ENCODE measurements at regions not wholly inside any gene's neighbourhood (a gene's known extent, or its start where the extent isn't known, plus 50 kb on each side); places are given as distances from the start of the nearest gene placed in this dataset.

DNA sequence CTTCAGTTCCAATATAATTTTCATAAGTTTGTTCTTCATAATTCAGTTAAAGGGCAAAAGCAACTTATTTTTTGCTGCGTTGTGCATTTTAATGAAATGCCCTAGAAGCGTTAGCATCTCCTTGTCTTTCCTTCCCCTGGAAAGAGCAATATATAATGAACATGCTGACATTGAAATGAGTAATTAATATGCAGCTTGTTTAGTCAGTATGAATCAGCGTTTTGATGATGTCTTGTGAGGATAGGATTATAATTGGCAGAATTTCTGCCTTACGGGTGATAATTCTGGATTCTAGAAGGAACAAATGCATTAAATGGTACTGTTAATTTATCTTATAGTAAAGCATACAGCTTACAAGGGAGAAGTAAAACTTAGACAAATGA is 152.3 kb upstream of the MMADHC start:
- TF ChIP-seq CTCF (IDR thresholded peaks at IDR 0.05): no peak
- no peak for TF ChIP-seq POLR2A (IDR thresholded peaks at IDR 0.05)

Data from esophagus squamous epithelium (tissue), 4 donors.